HCT116 (cell line): ENCODE measurements at regions not wholly inside any gene's neighbourhood (a gene's known extent, or its start where the extent isn't known, plus 50 kb on each side); places are given as distances from the start of the nearest gene placed in this dataset.

Experiments used
- ATAC-seq: fragments of 200-7000 bp; cut with Tn5 transposase; 2 replicates; pipeline ENCODE4 v1.9.1; 2020; ENCODE audit warnings: mild to moderate bottlenecking, moderate library complexity
- BruUV-seq: library from RNA; stranded (reverse); fragments of 400-500 nt; replicated peaks from 2 replicates; lab custom pipeline; 2021; lab: Mats Ljungman, UMichigan
- CTCF ChIA-PET: fragments of 300-600 bp; sonication (Branson Sonifier 250); formaldehyde crosslinking; loops from one replicate; lab custom pipeline; 2021; ENCODE audit warnings: antibody characterized with exemption; lab: Charles Lee
- POLR2A ChIA-PET: fragments of 300-600, 350-600 bp; sonication (Branson Sonifier 250); formaldehyde crosslinking; loops from one replicate; lab custom pipeline; 2021; ENCODE audit warnings: antibody characterized with exemption; lab: Charles Lee
- RAD21 ChIA-PET, 2 experiments: fragments of 300-600 bp; sonication (Branson Sonifier 250); formaldehyde crosslinking; loops; one replicate each; lab custom pipeline; 2023; ENCODE audit warnings: low total read pairs in 2 of 2; ENCODE audit not compliant: uncharacterized antibody in 2 of 2, unreplicated experiment in 2 of 2, low non-redundant PET in 1 of 2; lab: Charles Lee
- DNase-seq: peaks from one replicate; pipeline ENCODE4 v3.0.0-alpha.2; 2010; ENCODE audit warnings: low read depth, low spot score
- H2AFZ ChIP-seq: fragments of 200-600 bp; shearing (Covaris generic), sonication (generic); 2 replicates; pipeline ENCODE4 v1.6.1; 2017; ENCODE audit warnings: low read depth, mixed run types, mixed read lengths, antibody characterized with exemption, low read length; ENCODE audit not compliant: poor library complexity, severe bottlenecking
- H3K27ac ChIP-seq: 2 replicates; pipeline ENCODE4 v1.5.1; 2012; ENCODE audit warnings: low read depth, low read length
- H3K27me3 ChIP-seq: fragments of 200-600 bp; sonication (generic); 2 replicates; pipeline ENCODE4 v1.6.1; 2016; ENCODE audit warnings: mixed run types, low read length, mixed read lengths; ENCODE audit not compliant: insufficient read depth
- H3K36me3 ChIP-seq, 2 experiments: fragments of 200-500 bp in 1 of 2; fragments of 200-600 bp in 1 of 2; sonication (Bioruptor generic) in 1 of 2; sonication (generic) in 1 of 2; 2 replicates each; pipeline versions ENCODE4 v1.5.1 to v1.6.1; 2014 to 2016; ENCODE audit warnings: low read length in 2 of 2, inconsistent platforms in 1 of 2, mixed read lengths in 1 of 2, mixed run types in 1 of 2; ENCODE audit not compliant: insufficient read depth in 2 of 2, control insufficient read depth in 1 of 2
- H3K4me1 ChIP-seq, 2 experiments: fragments of 200-600 bp in 1 of 2; sonication (generic) in 1 of 2; 2 replicates each; pipeline versions ENCODE4 v1.5.1 to v1.6.1; 2012 to 2017; ENCODE audit warnings: low read length in 2 of 2, inconsistent platforms in 1 of 2, mild to moderate bottlenecking in 1 of 2, mixed read lengths in 1 of 2, mixed run types in 1 of 2, moderate library complexity in 1 of 2; ENCODE audit not compliant: insufficient read depth in 2 of 2, control insufficient read depth in 1 of 2
- H3K4me2 ChIP-seq: fragments of 200-600 bp; sonication (generic); 2 replicates; pipeline ENCODE4 v1.6.1; 2017; ENCODE audit warnings: mixed run types, low read length, mixed read lengths
- H3K4me3 ChIP-seq, 2 experiments: fragments of 200-600 bp in 1 of 2; sonication (generic) in 1 of 2; replicated peaks in 1 of 2; 2 replicates each; pipeline ENCODE4 v1.5.1; 2011 to 2016; ENCODE audit warnings: low read length in 2 of 2, control low read depth in 1 of 2, low read depth in 1 of 2, mild to moderate bottlenecking in 1 of 2, mixed read lengths in 1 of 2, mixed run types in 1 of 2
- H3K79me2 ChIP-seq: fragments of 200-600 bp; sonication (generic); 2 replicates; pipeline ENCODE4 v1.6.1; 2017; ENCODE audit warnings: mild to moderate bottlenecking, mixed run types, low read length, moderate library complexity, mixed read lengths; ENCODE audit not compliant: insufficient read depth
- H3K9ac ChIP-seq: fragments of 200-600 bp; sonication (generic); 2 replicates; pipeline ENCODE4 v1.6.1; 2016; ENCODE audit warnings: low read length, mixed read lengths
- H3K9me2 ChIP-seq: fragments of 200-600 bp; sonication (generic), shearing (Covaris generic); 2 replicates; pipeline ENCODE4 v1.6.1; 2017; ENCODE audit warnings: mixed run types, mild to moderate bottlenecking, moderate library complexity; ENCODE audit not compliant: insufficient read depth
- H3K9me3 ChIP-seq, 2 experiments: fragments of 200-500 bp in 1 of 2; fragments of 200-600 bp in 1 of 2; sonication (Bioruptor generic) in 1 of 2; sonication (generic) in 1 of 2; 2 replicates each; pipeline ENCODE4 v1.6.1; 2014 to 2017; ENCODE audit warnings: low read length in 2 of 2, mixed read lengths in 2 of 2, inconsistent platforms in 1 of 2, low read depth in 1 of 2, mild to moderate bottlenecking in 1 of 2, mixed run types in 1 of 2, moderate library complexity in 1 of 2; ENCODE audit not compliant: control insufficient read depth in 1 of 2, insufficient read depth in 1 of 2
- H4K20me1 ChIP-seq: fragments of 200-600 bp; sonication (generic), shearing (Covaris generic); 2 replicates; pipeline ENCODE4 v1.6.1; 2017; ENCODE audit warnings: mixed run types, mild to moderate bottlenecking, moderate library complexity; ENCODE audit not compliant: insufficient read depth
- ATF3 ChIP-seq: IDR thresholded peaks from 2 replicates; pipeline ENCODE4 v1.6.1; 2012
- CBX3 ChIP-seq: IDR thresholded peaks from 2 replicates; pipeline ENCODE4 v1.6.1; 2012; ENCODE audit warnings: low read depth
- CEBPB ChIP-seq: IDR thresholded peaks from 2 replicates; pipeline ENCODE4 v1.6.1; 2012; ENCODE audit warnings: low read depth
- CTCF ChIP-seq, 3 experiments: fragments of 200-600 bp in 1 of 3; sonication (generic) in 1 of 3; IDR thresholded peaks in 2 of 3; conservative IDR thresholded peaks in 1 of 3; 2 replicates each; pipeline ENCODE4 v1.5.1; 2012 to 2017; ENCODE audit warnings: low read depth in 2 of 3, low read length in 2 of 3, antibody characterized with exemption in 1 of 3, borderline replicate concordance in 1 of 3, control low read depth in 1 of 3, mild to moderate bottlenecking in 1 of 3, mixed read lengths in 1 of 3, mixed run types in 1 of 3, moderate library complexity in 1 of 3; ENCODE audit not compliant: insufficient read depth in 1 of 3
- EZH2phosphoT487 ChIP-seq: fragments of 200-600 bp; IDR thresholded peaks from 2 replicates; pipeline ENCODE4 v1.6.1; 2018; ENCODE audit warnings: antibody characterized with exemption, borderline replicate concordance
- FOSL1 ChIP-seq: IDR thresholded peaks from 2 replicates; pipeline ENCODE4 v1.6.1; 2012; ENCODE audit warnings: low read depth
- JUND ChIP-seq: IDR thresholded peaks from 2 replicates; pipeline ENCODE4 v1.6.1; 2012
- POLR2A ChIP-seq: IDR thresholded peaks from 2 replicates; pipeline ENCODE4 v1.7.0; 2011; ENCODE audit warnings: borderline replicate concordance; ENCODE audit not compliant: insufficient read depth, insufficient read length; ENCODE audit errors: extremely low read depth
- POLR2AphosphoS5 ChIP-seq: IDR thresholded peaks from 2 replicates; pipeline ENCODE4 v1.6.1; 2011; ENCODE audit warnings: mild to moderate bottlenecking, low read depth, low read length, moderate library complexity
- RAD21 ChIP-seq: IDR thresholded peaks from 2 replicates; pipeline ENCODE4 v1.6.1; 2012; ENCODE audit warnings: low read depth, mild to moderate bottlenecking
- SRF ChIP-seq: IDR thresholded peaks from 2 replicates; pipeline ENCODE4 v1.6.1; 2012; ENCODE audit warnings: low read depth
- TCF7L2 ChIP-seq: IDR thresholded peaks from 2 replicates; pipeline ENCODE4 v1.7.0; 2011; ENCODE audit warnings: borderline replicate concordance, inconsistent platforms; ENCODE audit not compliant: insufficient read depth, insufficient read length; ENCODE audit errors: extremely low read depth
- YY1 ChIP-seq: IDR thresholded peaks from 2 replicates; pipeline ENCODE4 v1.6.1; 2011; ENCODE audit warnings: low read length, low read depth, moderate library complexity, mild to moderate bottlenecking; ENCODE audit not compliant: insufficient replicate concordance; ENCODE audit errors: extremely low read depth
- ZFX ChIP-seq: fragments of 450-650 bp; IDR thresholded peaks from 2 replicates; pipeline ENCODE4 v1.6.1; 2017
- ZNF274 ChIP-seq: fragments of 200-500 bp; sonication (Bioruptor generic); IDR thresholded peaks from 2 replicates; pipeline ENCODE4 v1.6.1; 2014; ENCODE audit warnings: mild to moderate bottlenecking, low read depth, low read length, inconsistent platforms
- intact Hi-C: fragments of 100-400 bp; cut with micrococcal nuclease; formaldehyde crosslinking; loops from 2 replicates; pipeline ENCODE4 v1.10.0; 2022

GRCh38 chr3:180804916-180805315, 107.6 kb upstream of the FXR1 start:
- no peak overlapping the region for H3K4me3 ChIP-seq
- BruUV-seq, result no TSS peak
- no peak overlapping the region for H3K4me2 ChIP-seq
- peaks cover 23% of the 10 kb centered on the region; the same call in 1 of the 2 replicates for H3K27me3 ChIP-seq
- H2AFZ ChIP-seq, result no peak overlapping the region
- H3K9me3 ChIP-seq, result no peaks in the 10 kb centered on the region
- ATAC-seq, result peak; percentile 76
- TF ChIP-seq POLR2AphosphoS5 (no peak), YY1 (no peak), TCF7L2 (no peak), ZNF274 (no peak), EZH2phosphoT487 (no peak), RAD21 (peak; percentile 52; the same call in 1 of the 2 replicates), CEBPB (no peak), ATF3 (no peak), FOSL1 (no peak), ZFX (no peak), CBX3 (no peak), JUND (no peak), CTCF (IDR thresholded peaks at IDR 0.05 in 2 of 3, conservative IDR thresholded peaks at IDR 0.05 in 1 of 3; ENCODE audit: borderline replicate concordance in 1 of 3, insufficient read depth in 1 of 3, low read depth in 2 of 3, low read length in 2 of 3) (peak; percentile 3 to 34 (median 27); a peak in 2 of 6 replicates), POLR2A (no peak), SRF (no peak)
- TF ChIP-seq, all 23 proteins: peak for 2
- DNase-seq, result peak; percentile 8
- Histone ChIP-seq H3K79me2 (no peaks in the 10 kb centered on the region), H3K27ac (no peak overlapping the region), H3K9ac (no peak overlapping the region), H3K9me2 (no peaks in the 10 kb centered on the region), H4K20me1 (no peaks in the 10 kb centered on the region; the same call in 1 of the 2 replicates), H3K36me3 (no peaks in the 10 kb centered on the region), H3K4me1 (no peaks in the 10 kb centered on the region)
- RAD21 ChIA-PET, result no interaction called here
- POLR2A ChIA-PET, result no interaction called here
- intact Hi-C loops, result loop anchor here (10.0 kb wide), 2 partner anchors 470 to 1880 kb away; no protein-coding TSS in a partner anchor
- CTCF ChIA-PET, result interaction anchor here (0.9 to 1.3 kb wide), 2 partner anchors 50 to 370 kb away, joined by 3 to 5 read pairs; no protein-coding TSS in a partner anchor
